ENCODE measurements at regions not wholly inside any gene's neighbourhood (a gene's known extent, or its start where the extent isn't known, plus 50 kb on each side); places are given as distances from the start of the nearest gene placed in this dataset.

- TF ChIP-seq, protein P1, sequence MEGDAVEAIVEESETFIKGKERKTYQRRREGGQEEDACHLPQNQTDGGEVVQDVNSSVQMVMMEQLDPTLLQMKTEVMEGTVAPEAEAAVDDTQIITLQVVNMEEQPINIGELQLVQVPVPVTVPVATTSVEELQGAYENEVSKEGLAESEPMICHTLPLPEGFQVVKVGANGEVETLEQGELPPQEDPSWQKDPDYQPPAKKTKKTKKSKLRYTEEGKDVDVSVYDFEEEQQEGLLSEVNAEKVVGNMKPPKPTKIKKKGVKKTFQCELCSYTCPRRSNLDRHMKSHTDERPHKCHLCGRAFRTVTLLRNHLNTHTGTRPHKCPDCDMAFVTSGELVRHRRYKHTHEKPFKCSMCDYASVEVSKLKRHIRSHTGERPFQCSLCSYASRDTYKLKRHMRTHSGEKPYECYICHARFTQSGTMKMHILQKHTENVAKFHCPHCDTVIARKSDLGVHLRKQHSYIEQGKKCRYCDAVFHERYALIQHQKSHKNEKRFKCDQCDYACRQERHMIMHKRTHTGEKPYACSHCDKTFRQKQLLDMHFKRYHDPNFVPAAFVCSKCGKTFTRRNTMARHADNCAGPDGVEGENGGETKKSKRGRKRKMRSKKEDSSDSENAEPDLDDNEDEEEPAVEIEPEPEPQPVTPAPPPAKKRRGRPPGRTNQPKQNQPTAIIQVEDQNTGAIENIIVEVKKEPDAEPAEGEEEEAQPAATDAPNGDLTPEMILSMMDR (IDR thresholded peaks at IDR 0.05; ENCODE audit: low read depth, low read length, poor library complexity, severe bottlenecking), result no peak
- no peak for TF ChIP-seq EZH2phosphoT487 (IDR thresholded peaks at IDR 0.05; ENCODE audit: borderline replicate concordance, low read length)
Observed at GRCh38 chr14:26380637-26381036, 217.2 kb downstream of the NOVA1 start.

Measured in DOHH2 (cell line).